Osteocyte (in vitro differentiated cells): ENCODE measurements at regions not wholly inside any gene's neighbourhood (a gene's known extent, or its start where the extent isn't known, plus 50 kb on each side); places are given as distances from the start of the nearest gene placed in this dataset.

Source experiments
- DNase-seq: peaks from one replicate; pipeline ENCODE4 v3.0.0; 2021; ENCODE audit warnings: mixed read lengths; ENCODE audit not compliant: unreplicated experiment; ENCODE audit errors: extremely low spot score
- H3K27ac Mint-ChIP-seq: one replicate; pipeline ENCODE4 v1.8.0; 2021; ENCODE audit warnings: mild to moderate bottlenecking, mixed read lengths; ENCODE audit not compliant: unreplicated experiment
- H3K27me3 Mint-ChIP-seq: one replicate; pipeline ENCODE4 v1.8.0; 2021; ENCODE audit warnings: mixed read lengths; ENCODE audit not compliant: unreplicated experiment
- H3K36me3 Mint-ChIP-seq: one replicate; pipeline ENCODE4 v1.8.0; 2021; ENCODE audit warnings: mixed read lengths; ENCODE audit not compliant: unreplicated experiment
- H3K4me1 Mint-ChIP-seq: one replicate; pipeline ENCODE4 v1.8.0; 2021; ENCODE audit warnings: mixed read lengths; ENCODE audit not compliant: unreplicated experiment
- H3K4me3 Mint-ChIP-seq: one replicate; pipeline ENCODE4 v1.8.0; 2021; ENCODE audit warnings: mild to moderate bottlenecking, moderate library complexity, mixed read lengths; ENCODE audit not compliant: unreplicated experiment
- H3K9me3 Mint-ChIP-seq: one replicate; pipeline ENCODE4 v1.8.0; 2021; ENCODE audit warnings: mixed read lengths; ENCODE audit not compliant: unreplicated experiment
- CTCF ChIP-seq: fragments of 200-600 bp; sonication (generic); IDR thresholded peaks from 2 replicates; pipeline ENCODE4 v1.5.0; 2021; ENCODE audit warnings: antibody characterized with exemption, mild to moderate bottlenecking, moderate library complexity

GRCh38 chr5:112647428-112647827, 90.3 kb upstream of the APC start:
- H3K27ac Mint-ChIP-seq: no peak overlapping the region
- no peaks in the 10 kb centered on the region for H3K36me3 Mint-ChIP-seq
- peaks cover 4% of the 10 kb centered on the region for H3K27me3 Mint-ChIP-seq
- no peak overlapping the region for H3K4me3 Mint-ChIP-seq
- H3K9me3 Mint-ChIP-seq: no peaks in the 10 kb centered on the region
- TF ChIP-seq CTCF: no peak
- no peaks in the 10 kb centered on the region for H3K4me1 Mint-ChIP-seq
- DNase-seq: no peak

GRCh38 chr5:112648264-112648663, 89.4 kb upstream of the APC start:
- H3K4me1 Mint-ChIP-seq: no peaks in the 10 kb centered on the region
- peaks cover 4% of the 10 kb centered on the region for H3K27me3 Mint-ChIP-seq
- H3K9me3 Mint-ChIP-seq: no peaks in the 10 kb centered on the region

GRCh38 chr5:112649882-112650281, 87.8 kb upstream of the APC start:
- Mint-ChIP-seq H3K27ac (no peak overlapping the region), H3K4me3 (no peak overlapping the region), H3K27me3 (peaks cover 4% of the 10 kb centered on the region), H3K36me3 (no peaks in the 10 kb centered on the region), H3K9me3 (no peaks in the 10 kb centered on the region), H3K4me1 (no peaks in the 10 kb centered on the region)
- TF ChIP-seq CTCF: no peak
- DNase-seq: no peak

More at GRCh38 chr5:112648264-112648663, 89.4 kb upstream of the APC start:
- Mint-ChIP-seq H3K4me3 (no peak overlapping the region), H3K27ac (no peak overlapping the region), H3K36me3 (no peaks in the 10 kb centered on the region)
- no peak for TF ChIP-seq CTCF
- DNase-seq: no peak

GRCh38 chr5:112653638-112654205, 84.0 kb upstream of the APC start:
- peaks cover 4% of the 10 kb centered on the region for H3K27me3 Mint-ChIP-seq
- no peaks in the 10 kb centered on the region for H3K9me3 Mint-ChIP-seq
- TF ChIP-seq CTCF: no peak
- no peak overlapping the region for H3K27ac Mint-ChIP-seq
- no peak for DNase-seq
- no peak overlapping the region for H3K4me3 Mint-ChIP-seq
- no peaks in the 10 kb centered on the region for H3K36me3 Mint-ChIP-seq
- H3K4me1 Mint-ChIP-seq: no peaks in the 10 kb centered on the region

- Mint-ChIP-seq H3K4me3 (no peak overlapping the region), H3K36me3 (no peaks in the 10 kb centered on the region), H3K27ac (no peak overlapping the region), H3K4me1 (no peaks in the 10 kb centered on the region), H3K27me3 (peaks cover 4% of the 10 kb centered on the region), H3K9me3 (peaks cover 3% of the 10 kb centered on the region)
- no peak for TF ChIP-seq CTCF
- DNase-seq: no peak
Observed at GRCh38 chr5:112655513-112655912, 82.2 kb upstream of the APC start.
